SK-N-SH (cell line): ENCODE measurements at regions not wholly inside any gene's neighbourhood (a gene's known extent, or its start where the extent isn't known, plus 50 kb on each side); places are given as distances from the start of the nearest gene placed in this dataset.

Experiments used
- CTCF ChIA-PET: fragments of 300-600, 350-600 bp; formaldehyde crosslinking; extraction: SDS; loops from one replicate; lab custom pipeline; 2021; lab: Yijun Ruan, JAX
- POLR2A ChIA-PET: fragments of 350-600 bp; sonication (Branson Sonifier 250); formaldehyde crosslinking; extraction: SDS; loops from one replicate; lab custom pipeline; 2020; ENCODE audit warnings: antibody characterized with exemption, inconsistent platforms; lab: Yijun Ruan, JAX
- DNase-seq: peaks from one replicate; pipeline ENCODE4 v3.0.0; 2012
- H2AFZ ChIP-seq: fragments of 200-600 bp; sonication (generic); 2 replicates; pipeline ENCODE4 v1.8.1; 2016; ENCODE audit warnings: antibody characterized with exemption, mild to moderate bottlenecking, low read depth
- H3F3A ChIP-seq: fragments of 200-600 bp; sonication (generic); replicated peaks from 2 replicates; pipeline ENCODE3; 2016; ENCODE audit warnings: antibody characterized with exemption, mild to moderate bottlenecking; ENCODE audit not compliant: insufficient read depth
- H3K27ac ChIP-seq, 2 experiments: fragments of 200-500 bp in 1 of 2; fragments of 200-600 bp in 1 of 2; sonication (Bioruptor generic) in 1 of 2; sonication (generic), shearing (Covaris generic) in 1 of 2; 2 replicates each; pipeline versions ENCODE4 v1.5.1 to v1.6.1; 2014 to 2016; ENCODE audit warnings: low read depth in 2 of 2, inconsistent platforms in 1 of 2, low read length in 1 of 2, mild to moderate bottlenecking in 1 of 2, mixed read lengths in 1 of 2
- H3K27me3 ChIP-seq: fragments of 200-600 bp; sonication (generic), shearing (Covaris generic); 2 replicates; pipeline ENCODE4 v1.6.1; 2016; ENCODE audit warnings: mixed run types; ENCODE audit not compliant: insufficient read depth
- H3K36me3 ChIP-seq, 2 experiments: fragments of 200-500 bp in 1 of 2; fragments of 200-600 bp in 1 of 2; sonication (Bioruptor generic) in 1 of 2; sonication (generic) in 1 of 2; replicated peaks in 1 of 2; 2 replicates each; pipeline versions ENCODE3 to v1.5.1; 2014 to 2016; ENCODE audit warnings: low read length in 1 of 2, mild to moderate bottlenecking in 1 of 2; ENCODE audit not compliant: insufficient read depth in 2 of 2, control insufficient read depth in 1 of 2
- H3K4me1 ChIP-seq, 2 experiments: fragments of 200-500 bp in 1 of 2; fragments of 200-600 bp in 1 of 2; sonication (Bioruptor generic) in 1 of 2; sonication (generic), shearing (Covaris generic) in 1 of 2; 2 replicates each; pipeline versions ENCODE4 v1.5.1 to v1.6.1; 2014 to 2016; ENCODE audit warnings: low read depth in 1 of 2, low read length in 1 of 2, mixed run types in 1 of 2; ENCODE audit not compliant: insufficient read depth in 2 of 2, control insufficient read depth in 1 of 2
- H3K4me2 ChIP-seq: fragments of 200-600 bp; sonication (generic), shearing (Covaris generic); 2 replicates; pipeline ENCODE4 v1.6.1; 2017; ENCODE audit warnings: mixed run types
- H3K4me3 ChIP-seq, 2 experiments: fragments of 200-500 bp in 1 of 2; fragments of 200-600 bp in 1 of 2; sonication (Bioruptor generic) in 1 of 2; sonication (generic), shearing (Covaris generic) in 1 of 2; 2 replicates each; pipeline versions ENCODE4 v1.5.1 to v1.8.1; 2014 to 2016; ENCODE audit warnings: low read depth in 2 of 2, inconsistent platforms in 1 of 2, low read length in 1 of 2, mild to moderate bottlenecking in 1 of 2, mixed read lengths in 1 of 2, moderate library complexity in 1 of 2
- H3K79me2 ChIP-seq: fragments of 200-600 bp; sonication (generic); 2 replicates; pipeline ENCODE4 v1.8.1; 2017; ENCODE audit warnings: mild to moderate bottlenecking; ENCODE audit not compliant: insufficient read depth
- H3K9ac ChIP-seq: fragments of 200-600 bp; sonication (generic); 2 replicates; pipeline ENCODE4 v1.6.1; 2017; ENCODE audit warnings: mixed run types
- H3K9me2 ChIP-seq: fragments of 200-600 bp; sonication (generic); 2 replicates; pipeline ENCODE4 v1.6.1; 2017; ENCODE audit warnings: mixed run types
- H3K9me3 ChIP-seq: fragments of 200-600 bp; sonication (generic); 2 replicates; pipeline ENCODE4 v1.6.1; 2017; ENCODE audit warnings: mixed run types, mild to moderate bottlenecking, moderate library complexity
- H4K20me1 ChIP-seq: fragments of 200-600 bp; sonication (generic); 2 replicates; pipeline ENCODE4 v1.6.1; 2017; ENCODE audit warnings: mild to moderate bottlenecking, mixed run types; ENCODE audit not compliant: insufficient read depth
- EP300 ChIP-seq, 2 experiments: IDR thresholded peaks; 2 replicates each; pipeline versions ENCODE4 v1.4.0 to v1.6.1; 2012; ENCODE audit warnings: borderline replicate concordance in 1 of 2, low read depth in 1 of 2, low read length in 1 of 2
- FOSL2 ChIP-seq: IDR thresholded peaks from 2 replicates; pipeline ENCODE4 v1.4.0; 2012; ENCODE audit warnings: low read depth, mild to moderate bottlenecking, moderate library complexity, borderline replicate concordance
- FOXJ3 ChIP-seq: sonication (generic); formaldehyde crosslinking; IDR thresholded peaks from 2 replicates; pipeline ENCODE4 v1.5.1; 2020; ENCODE audit warnings: mild to moderate bottlenecking, missing genetic modification reagents
- GATA2 ChIP-seq: sonication (generic); formaldehyde crosslinking; IDR thresholded peaks from 2 replicates; pipeline ENCODE4 v1.5.0; 2020; ENCODE audit warnings: mild to moderate bottlenecking, missing genetic modification reagents
- IRF3 ChIP-seq: fragments of 150-350 bp; IDR thresholded peaks from 2 replicates; pipeline ENCODE4 v1.6.1; 2016; ENCODE audit warnings: mild to moderate bottlenecking, low read depth, low read length
- JUND ChIP-seq: IDR thresholded peaks from 2 replicates; pipeline ENCODE4 v1.4.0; 2012
- MAX ChIP-seq: IDR thresholded peaks from 2 replicates; pipeline ENCODE4 v1.4.0; 2012; ENCODE audit warnings: low read depth
- MEF2A ChIP-seq: IDR thresholded peaks from 2 replicates; pipeline ENCODE4 v1.4.0; 2012; ENCODE audit warnings: low read depth, borderline replicate concordance
- MXI1 ChIP-seq: IDR thresholded peaks from 2 replicates; pipeline ENCODE4 v1.6.1; 2012; ENCODE audit warnings: mild to moderate bottlenecking, low read depth, low read length, improper control_type of control experiment
- NFIC ChIP-seq: IDR thresholded peaks from 2 replicates; pipeline ENCODE4 v1.4.0; 2012; ENCODE audit warnings: borderline replicate concordance
- NRF1 ChIP-seq: IDR thresholded peaks from 2 replicates; pipeline ENCODE4 v1.6.1; 2012; ENCODE audit warnings: low read depth, mild to moderate bottlenecking, low read length
- PBX3 ChIP-seq: IDR thresholded peaks from 2 replicates; pipeline ENCODE4; 2012
- POLR2AphosphoS5 ChIP-seq: IDR thresholded peaks from 2 replicates; pipeline ENCODE4 v1.6.1; 2012; ENCODE audit warnings: low read depth, low read length
- RAD21 ChIP-seq: IDR thresholded peaks from 2 replicates; pipeline ENCODE4 v1.6.1; 2012; ENCODE audit warnings: mild to moderate bottlenecking, low read length
- RCOR1 ChIP-seq: fragments of 150-350 bp; IDR thresholded peaks from 2 replicates; pipeline ENCODE4 v1.6.1; 2017; ENCODE audit warnings: antibody characterized with exemption, low read length
- RFX5 ChIP-seq: IDR thresholded peaks from 2 replicates; pipeline ENCODE4 v1.6.1; 2012; ENCODE audit warnings: mild to moderate bottlenecking, improper control_type of control experiment, low read length
- RXRA ChIP-seq: IDR thresholded peaks from 2 replicates; pipeline ENCODE4 v1.4.0; 2012; ENCODE audit warnings: low read depth, mild to moderate bottlenecking, borderline replicate concordance
- SIN3A ChIP-seq: IDR thresholded peaks from 2 replicates; pipeline ENCODE4 v1.6.1; 2012; ENCODE audit warnings: low read depth, mild to moderate bottlenecking, low read length, moderate library complexity, borderline replicate concordance
- SMC3 ChIP-seq: IDR thresholded peaks from 2 replicates; pipeline ENCODE4 v1.6.1; 2012; ENCODE audit warnings: low read depth, low read length, improper control_type of control experiment
- TAF1 ChIP-seq: IDR thresholded peaks from 2 replicates; pipeline ENCODE4 v1.6.1; 2012; ENCODE audit warnings: low read depth, mild to moderate bottlenecking, low read length, moderate library complexity, borderline replicate concordance
- TCF12 ChIP-seq: IDR thresholded peaks from 2 replicates; pipeline ENCODE4 v1.4.0; 2012
- USF1 ChIP-seq: IDR thresholded peaks from 2 replicates; pipeline ENCODE4 v1.4.0; 2012; ENCODE audit warnings: low read depth, borderline replicate concordance
- YY1 ChIP-seq: IDR thresholded peaks from 2 replicates; pipeline ENCODE4 v1.4.0; 2012; ENCODE audit warnings: low read depth, mild to moderate bottlenecking
- ZBTB33 ChIP-seq: IDR thresholded peaks from 2 replicates; pipeline ENCODE4 v1.4.0; 2012; ENCODE audit warnings: low read depth, borderline replicate concordance
- WGBS: methylation state at CpG from one replicate; pipeline ENCODE4 v1.1.6; 2017; ENCODE audit warnings: low lambda C conversion rate; 5-methylcytosine and 5-hydroxymethylcytosine counted together

- no peaks in the 10 kb centered on the region for H3K27me3 ChIP-seq
- no peaks in the 10 kb centered on the region for H3K36me3 ChIP-seq
- H3K27ac ChIP-seq, result no peak overlapping the region
- POLR2A ChIA-PET, result no interaction called here
- DNase-seq, result no peak
- no peaks in the 10 kb centered on the region for H4K20me1 ChIP-seq
- no peak overlapping the region for H3K4me2 ChIP-seq
- H3K4me1 ChIP-seq, result no peaks in the 10 kb centered on the region
- no peaks in the 10 kb centered on the region for H3F3A ChIP-seq
- no peaks in the 10 kb centered on the region for H3K9me2 ChIP-seq
- CTCF ChIA-PET, result no interaction called here
- H3K79me2 ChIP-seq, result no peaks in the 10 kb centered on the region
- 0% methylated on average over 1 of the region's 1 CpG for WGBS
- no peak overlapping the region for H3K9ac ChIP-seq
- H3K4me3 ChIP-seq, result no peak overlapping the region
- no peaks in the 10 kb centered on the region for H3K9me3 ChIP-seq
- TF ChIP-seq NFIC, result no peak
- no peak for TF ChIP-seq GATA2
- no peak for TF ChIP-seq TCF12
- no peak for TF ChIP-seq MXI1
- no peak for TF ChIP-seq MAX
- no peak for TF ChIP-seq POLR2AphosphoS5
- no peak for TF ChIP-seq SIN3A
- no peak for TF ChIP-seq PBX3
- TF ChIP-seq SMC3, result no peak
- no peak for TF ChIP-seq RFX5
- TF ChIP-seq MEF2A, result no peak
- no peak overlapping the region for H2AFZ ChIP-seq
Measured at GRCh38 chr10:90437452-90437851, 420.4 kb downstream of the HTR7 start.

GRCh38 chr10:90440870-90441269, 417.0 kb downstream of the HTR7 start:
- no peaks in the 10 kb centered on the region for H3K9me2 ChIP-seq
- no peak for DNase-seq
- H3K9ac ChIP-seq, result no peak overlapping the region
- TF ChIP-seq MEF2A (no peak), YY1 (no peak), GATA2 (no peak), IRF3 (no peak), USF1 (no peak), MXI1 (no peak), TAF1 (no peak), JUND (no peak), ZBTB33 (no peak), EP300 (IDR thresholded peaks at IDR 0.05; ENCODE audit: borderline replicate concordance in 1 of 2, low read depth in 1 of 2, low read length in 1 of 2) (no peak), SIN3A (no peak), TCF12 (no peak), RCOR1 (no peak), FOXJ3 (CRISPR knock-in tag) (no peak), FOSL2 (no peak), RAD21 (no peak), RXRA (no peak), NRF1 (no peak)
- TF ChIP-seq, all 33 proteins: peak for 0
- Histone ChIP-seq H3K79me2 (no peaks in the 10 kb centered on the region), H3K27me3 (no peaks in the 10 kb centered on the region), H2AFZ (no peak overlapping the region), H3K27ac (no peak overlapping the region), H3K4me3 (no peak overlapping the region), H3K4me1 (no peaks in the 10 kb centered on the region), H3K9me3 (no peaks in the 10 kb centered on the region; the same call in 1 of the 2 replicates), H3K4me2 (no peak overlapping the region), H3K36me3 (no peaks in the 10 kb centered on the region), H4K20me1 (no peaks in the 10 kb centered on the region), H3F3A (no peaks in the 10 kb centered on the region)
- 0% methylated on average over 2 of the region's 2 CpGs for WGBS
- ChIA-PET POLR2A (no interaction called here), CTCF (no interaction called here)
